H9 (cell line): ENCODE measurements at regions not wholly inside any gene's neighbourhood (a gene's known extent, or its start where the extent isn't known, plus 50 kb on each side); places are given as distances from the start of the nearest gene placed in this dataset.

ENCODE experiments used
- DNase-seq: peaks from one replicate; pipeline ENCODE4 v3.0.0-alpha.2; 2017
- H2AFZ ChIP-seq: one replicate; pipeline ENCODE4 v1.6.1; 2013; ENCODE audit warnings: mild to moderate bottlenecking, low read length, control low read depth, moderate library complexity
- H2AK5ac ChIP-seq: 2 replicates; pipeline ENCODE4 v1.6.1; 2013; ENCODE audit warnings: low read length, control low read depth, mixed read lengths; ENCODE audit not compliant: insufficient read length
- H2BK120ac ChIP-seq: one replicate; pipeline ENCODE4 v1.6.1; 2013; ENCODE audit warnings: low read depth, mild to moderate bottlenecking, low read length, control low read depth, inconsistent platforms; ENCODE audit not compliant: poor library complexity, severe bottlenecking
- H2BK12ac ChIP-seq: 2 replicates; pipeline ENCODE4 v1.6.1; 2013; ENCODE audit warnings: low read length, control low read depth, mixed read lengths, low read depth; ENCODE audit not compliant: insufficient read length
- H2BK15ac ChIP-seq: 2 replicates; pipeline ENCODE4 v1.6.1; 2013; ENCODE audit warnings: low read depth, low read length, control low read depth
- H2BK20ac ChIP-seq: one replicate; pipeline ENCODE4 v1.6.1; 2013; ENCODE audit warnings: low read depth, mild to moderate bottlenecking, low read length, control low read depth, inconsistent platforms; ENCODE audit not compliant: poor library complexity, severe bottlenecking
- H2BK5ac ChIP-seq: 2 replicates; pipeline ENCODE4 v1.6.1; 2013; ENCODE audit warnings: low read length, control low read depth, mixed read lengths; ENCODE audit not compliant: insufficient read length
- H3K14ac ChIP-seq: 2 replicates; pipeline ENCODE4 v1.6.1; 2013; ENCODE audit warnings: low read length, control low read depth; ENCODE audit not compliant: insufficient read depth
- H3K18ac ChIP-seq: 2 replicates; pipeline ENCODE4 v1.6.1; 2013; ENCODE audit warnings: low read depth, mild to moderate bottlenecking, mixed read lengths, low read length, control low read depth; ENCODE audit not compliant: insufficient read length
- H3K23ac ChIP-seq: 2 replicates; pipeline ENCODE4 v1.6.1; 2013; ENCODE audit warnings: low read length, control low read depth, mixed read lengths, low read depth; ENCODE audit not compliant: insufficient read length
- H3K23me2 ChIP-seq: 2 replicates; pipeline ENCODE4 v1.6.1; 2013; ENCODE audit warnings: low read depth, mild to moderate bottlenecking, mixed read lengths, low read length, control low read depth; ENCODE audit not compliant: insufficient read length, poor library complexity, severe bottlenecking
- H3K27ac ChIP-seq: 2 replicates; pipeline ENCODE4 v1.5.1; 2013; ENCODE audit warnings: low read length, control low read depth, mixed read lengths, low read depth; ENCODE audit not compliant: insufficient read length
- H3K27me3 ChIP-seq: 2 replicates; pipeline ENCODE4 v1.6.1; 2013; ENCODE audit warnings: low read length, control low read depth, inconsistent platforms; ENCODE audit not compliant: insufficient read depth
- H3K4ac ChIP-seq: 2 replicates; pipeline ENCODE4 v1.6.1; 2013; ENCODE audit warnings: low read depth, mild to moderate bottlenecking, control low read depth, inconsistent platforms, low read length, moderate library complexity
- H3K4me1 ChIP-seq: 2 replicates; pipeline ENCODE4 v1.6.1; 2013; ENCODE audit warnings: low read length, control low read depth, inconsistent platforms; ENCODE audit not compliant: insufficient read depth
- H3K4me2 ChIP-seq: 2 replicates; pipeline ENCODE4 v1.6.1; 2013; ENCODE audit warnings: low read length, control low read depth, mixed read lengths; ENCODE audit not compliant: insufficient read length, insufficient read depth
- H3K56ac ChIP-seq: 2 replicates; pipeline ENCODE4 v1.6.1; 2013; ENCODE audit warnings: low read depth, mild to moderate bottlenecking, mixed read lengths, low read length, control low read depth; ENCODE audit not compliant: insufficient read length
- H3K79me1 ChIP-seq: 2 replicates; pipeline ENCODE4 v1.6.1; 2013; ENCODE audit warnings: low read depth, mild to moderate bottlenecking, moderate library complexity, low read length, control low read depth, inconsistent platforms; ENCODE audit not compliant: insufficient read depth, poor library complexity, severe bottlenecking
- H3K79me2 ChIP-seq: 2 replicates; pipeline ENCODE4 v1.6.1; 2013; ENCODE audit warnings: low read length, control low read depth, inconsistent platforms; ENCODE audit not compliant: insufficient read depth
- H3K9ac ChIP-seq: 2 replicates; pipeline ENCODE4 v1.6.1; 2013; ENCODE audit warnings: low read length, control low read depth, mixed read lengths; ENCODE audit not compliant: insufficient read length; ENCODE audit errors: extremely low read depth
- H3K9me3 ChIP-seq: one replicate; pipeline ENCODE4 v1.6.1; 2013; ENCODE audit warnings: low read depth, low read length, inconsistent platforms; ENCODE audit not compliant: control insufficient read depth
- H3T11ph ChIP-seq: one replicate; pipeline ENCODE4 v1.6.1; 2013; ENCODE audit warnings: mild to moderate bottlenecking, low read length, control low read depth, inconsistent platforms
- H4K20me1 ChIP-seq: one replicate; pipeline ENCODE4 v1.6.1; 2013; ENCODE audit not compliant: control insufficient read depth, insufficient read length, insufficient read depth
- H4K5ac ChIP-seq: 2 replicates; pipeline ENCODE4 v1.6.1; 2013; ENCODE audit warnings: low read depth, mild to moderate bottlenecking, mixed read lengths, low read length, control low read depth; ENCODE audit not compliant: insufficient read length
- H4K8ac ChIP-seq: replicated peaks from 2 replicates; pipeline ENCODE4 v1.6.1; 2013; ENCODE audit warnings: low read length, control low read depth, mixed read lengths, low read depth; ENCODE audit not compliant: insufficient read length
- H4K91ac ChIP-seq: 2 replicates; pipeline ENCODE4 v1.6.1; 2013; ENCODE audit warnings: low read depth, mild to moderate bottlenecking, moderate library complexity, mixed read lengths, low read length, control low read depth; ENCODE audit not compliant: insufficient read length
- H3K27ac Mint-ChIP-seq, 3 experiments: 2 replicates in 2 of 3; 3 replicates in 1 of 3; pipeline ENCODE4 v1.8.0; 2020 to 2021; ENCODE audit warnings: mixed read lengths in 3 of 3, mild to moderate bottlenecking in 1 of 3, moderate library complexity in 1 of 3
- H3K27me3 Mint-ChIP-seq: 2 replicates; pipeline ENCODE4 v1.8.0; 2021; ENCODE audit warnings: low read depth, mild to moderate bottlenecking, moderate library complexity, mixed read lengths
- H3K36me3 Mint-ChIP-seq, 3 experiments: 2 replicates in 2 of 3; 3 replicates in 1 of 3; pipeline ENCODE4 v1.8.0; 2020 to 2021; ENCODE audit warnings: low read depth in 3 of 3, mixed read lengths in 3 of 3; ENCODE audit not compliant: insufficient read depth in 1 of 3
- H3K4me1 Mint-ChIP-seq, 2 experiments: 2 replicates each; pipeline ENCODE4 v1.8.0; 2020; ENCODE audit warnings: mixed read lengths in 2 of 2
- H3K4me3 Mint-ChIP-seq, 2 experiments: 2 replicates in 1 of 2; 3 replicates in 1 of 2; pipeline ENCODE4 v1.8.0; 2020 to 2021; ENCODE audit warnings: mild to moderate bottlenecking in 2 of 2, mixed read lengths in 2 of 2, moderate library complexity in 1 of 2
- H3K9me3 Mint-ChIP-seq, 2 experiments: 2 replicates in 1 of 2; 3 replicates in 1 of 2; pipeline ENCODE4 v1.8.0; 2020; ENCODE audit warnings: mild to moderate bottlenecking in 2 of 2, mixed read lengths in 2 of 2, moderate library complexity in 1 of 2
- CTCF ChIP-seq: fragments of 200-600 bp; sonication (generic); conservative IDR thresholded peaks from 3 replicates; pipeline ENCODE4 v1.8.0; 2021; ENCODE audit warnings: antibody characterized with exemption, mild to moderate bottlenecking
- WGBS: extraction: QIAGEN DNeasy Blood & Tissue Kit; methylation state at CpG from one replicate; pipeline ENCODE4 v1.1.7; 2013; ENCODE audit warnings: missing lambda C conversion rate, low lambda C conversion rate, mixed read lengths; ENCODE audit not compliant: insufficient read length; ENCODE audit errors: extremely low coverage; 5-methylcytosine and 5-hydroxymethylcytosine counted together

DNA sequence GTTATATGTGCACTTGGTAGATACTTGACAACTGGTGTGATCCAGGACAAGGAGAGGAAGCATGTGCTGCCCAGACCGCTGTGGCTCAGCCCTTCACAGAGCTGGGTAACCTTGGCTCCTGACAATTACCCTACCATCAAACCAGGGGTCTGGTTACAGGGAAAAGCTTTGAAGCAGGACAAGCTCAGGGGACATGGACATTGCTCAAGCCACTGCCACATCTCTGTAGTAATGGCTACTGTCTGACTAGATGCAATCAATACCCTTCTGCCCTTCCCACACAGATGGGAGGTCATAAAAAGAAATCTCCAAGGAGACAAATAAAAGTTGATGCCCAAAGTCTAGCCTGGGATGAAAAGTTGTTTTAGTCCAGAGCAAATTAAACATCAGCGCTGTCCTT, 577.4 kb downstream of the MED13L start:
- Histone ChIP-seq H3K79me1 (no peaks in the 10 kb centered on the region), H3K56ac (no peak overlapping the region), H4K5ac (no peak overlapping the region), H2BK15ac (no peak overlapping the region), H2AFZ (no peak overlapping the region), H3K9me3 (no peaks in the 10 kb centered on the region), H4K8ac (no peak overlapping the region), H3K14ac (no peak overlapping the region), H3K23me2 (no peaks in the 10 kb centered on the region), H4K91ac (no peak overlapping the region), H2BK20ac (no peak overlapping the region), H3T11ph (no peak overlapping the region), H3K27ac (no peak overlapping the region), H3K4me1 (no peaks in the 10 kb centered on the region), H3K79me2 (no peaks in the 10 kb centered on the region), H3K9ac (no peak overlapping the region), H4K20me1 (no peaks in the 10 kb centered on the region), H3K18ac (no peak overlapping the region), H2AK5ac (no peak overlapping the region), H3K27me3 (no peaks in the 10 kb centered on the region), H2BK5ac (no peak overlapping the region), H3K4ac (no peak overlapping the region), H2BK12ac (no peak overlapping the region), H3K4me2 (no peak overlapping the region), H2BK120ac (no peak overlapping the region), H3K23ac (no peak overlapping the region)
- no CpG with 5 or more reads among the region's 2 CpGs for WGBS
- H3K4me1 Mint-ChIP-seq = peaks cover 1 to 3% of the 10 kb centered on the region in 2 experiments; a peak in 1 of 4 replicates
- H3K4me3 Mint-ChIP-seq = no peak overlapping the region
- H3K27ac Mint-ChIP-seq = no peak overlapping the region
- H3K36me3 Mint-ChIP-seq = no peaks in the 10 kb centered on the region
- H3K27me3 Mint-ChIP-seq = peaks cover 2% of the 10 kb centered on the region
- H3K9me3 Mint-ChIP-seq = peaks cover 0 to 3% of the 10 kb centered on the region in 2 experiments; a peak in 1 of 5 replicates
- no peak for TF ChIP-seq CTCF
- DNase-seq = no peak
